Liver (tissue), 8 donors: ENCODE measurements at regions not wholly inside any gene's neighbourhood (a gene's known extent, or its start where the extent isn't known, plus 50 kb on each side); places are given as distances from the start of the nearest gene placed in this dataset.

Experiments
- DNase-seq: peaks from one replicate; pipeline ENCODE4 v3.0.0-alpha.2; 2017; ENCODE audit warnings: low spot score
- H3K27ac ChIP-seq, 2 donors: one replicate each; pipeline ENCODE4 v1.7.0; 2013; ENCODE audit warnings: inconsistent platforms in 2 of 2, low read length in 2 of 2, control low read depth in 1 of 2, low read depth in 1 of 2, mild to moderate bottlenecking in 1 of 2
- H3K27me3 ChIP-seq, 4 donors: one replicate each; pipeline versions ENCODE4 v1.6.1 to v1.7.0; 2013; ENCODE audit warnings: low read length in 3 of 4, inconsistent platforms in 1 of 4, mild to moderate bottlenecking in 1 of 4, moderate library complexity in 1 of 4; ENCODE audit not compliant: control insufficient read depth in 4 of 4, insufficient read depth in 4 of 4
- H3K36me3 ChIP-seq, 4 donors: one replicate each; pipeline versions ENCODE4 v1.6.1 to v1.7.0; 2013; ENCODE audit warnings: low read length in 3 of 4, mild to moderate bottlenecking in 3 of 4, low read depth in 1 of 4, moderate library complexity in 1 of 4; ENCODE audit not compliant: control insufficient read depth in 4 of 4, insufficient read depth in 3 of 4
- H3K4me1 ChIP-seq, 4 donors: one replicate each; pipeline versions ENCODE4 v1.6.1 to v1.7.0; 2013; ENCODE audit warnings: low read length in 3 of 4, mild to moderate bottlenecking in 3 of 4, moderate library complexity in 1 of 4; ENCODE audit not compliant: control insufficient read depth in 4 of 4, insufficient read depth in 4 of 4
- H3K4me3 ChIP-seq, 3 donors: one replicate each; pipeline versions ENCODE4 v1.6.1 to v1.7.0; 2013; ENCODE audit warnings: low read length in 3 of 3, control low read depth in 1 of 3, low read depth in 1 of 3, mild to moderate bottlenecking in 1 of 3
- H3K9ac ChIP-seq, 2 donors: one replicate each; pipeline ENCODE4 v1.7.0; 2013; ENCODE audit warnings: low read length in 2 of 2, mild to moderate bottlenecking in 2 of 2, moderate library complexity in 2 of 2, control low read depth in 1 of 2, low read depth in 1 of 2
- H3K9me3 ChIP-seq, 4 donors: one replicate each; pipeline versions ENCODE4 v1.6.1 to v1.7.0; 2013; ENCODE audit warnings: low read length in 3 of 4; ENCODE audit not compliant: control insufficient read depth in 4 of 4
- CTCF ChIP-seq: fragments of 150-350 bp; IDR thresholded peaks from 2 replicates; pipeline ENCODE4 v1.5.1; 2017; ENCODE audit warnings: improper control_type of control experiment, low read depth, low read length; ENCODE audit not compliant: missing input control
- EGR1 ChIP-seq, 2 donors: IDR thresholded peaks; 2 replicates each; pipeline ENCODE4 v1.6.1; 2016 to 2018; ENCODE audit warnings: antibody characterized with exemption in 2 of 2, low read depth in 2 of 2
- FOXA1 ChIP-seq: IDR thresholded peaks from 2 replicates; pipeline ENCODE4 v1.6.1; 2016; ENCODE audit warnings: antibody characterized with exemption
- FOXA2 ChIP-seq: IDR thresholded peaks from 2 replicates; pipeline ENCODE4 v1.6.1; 2016; ENCODE audit warnings: antibody characterized with exemption
- GABPA ChIP-seq, 2 donors: IDR thresholded peaks in 1 of 2; conservative IDR thresholded peaks in 1 of 2; 2 replicates each; pipeline ENCODE4 v1.6.1; 2016; ENCODE audit warnings: antibody characterized with exemption in 2 of 2, mild to moderate bottlenecking in 1 of 2, moderate library complexity in 1 of 2
- HNF4G ChIP-seq: IDR thresholded peaks from 2 replicates; pipeline ENCODE4 v1.6.1; 2016; ENCODE audit warnings: antibody characterized with exemption
- MAX ChIP-seq: IDR thresholded peaks from 2 replicates; pipeline ENCODE4 v1.6.1; 2016; ENCODE audit warnings: antibody characterized with exemption
- NR2F2 ChIP-seq: IDR thresholded peaks from 2 replicates; pipeline ENCODE4 v1.6.1; 2016; ENCODE audit warnings: antibody characterized with exemption
- RAD21 ChIP-seq, 2 donors: IDR thresholded peaks; 2 replicates each; pipeline ENCODE4 v1.6.1; 2016; ENCODE audit warnings: antibody characterized with exemption in 2 of 2, mild to moderate bottlenecking in 2 of 2
- RXRA ChIP-seq, 2 donors: IDR thresholded peaks; 2 replicates each; pipeline ENCODE4 v1.6.1; 2017 to 2018; ENCODE audit warnings: antibody characterized with exemption in 2 of 2, mild to moderate bottlenecking in 1 of 2
- SP1 ChIP-seq: IDR thresholded peaks from 2 replicates; pipeline ENCODE4 v1.6.1; 2018; ENCODE audit warnings: antibody characterized with exemption, mild to moderate bottlenecking
- TAF1 ChIP-seq: conservative IDR thresholded peaks from 2 replicates; pipeline ENCODE4 v1.6.1; 2016; ENCODE audit warnings: antibody characterized with exemption, mild to moderate bottlenecking
- YY1 ChIP-seq: IDR thresholded peaks from 2 replicates; pipeline ENCODE4 v1.6.1; 2016; ENCODE audit warnings: antibody characterized with exemption, mild to moderate bottlenecking
- WGBS: extraction: QIAGEN DNeasy Blood & Tissue Kit; methylation state at CpG from one replicate; pipeline ENCODE4 v1.1.7; 2013; 5-methylcytosine and 5-hydroxymethylcytosine counted together
- donor health status: healthy.
- donor health status: healthy.
- donor health status: healthy.
- donor health status: healthy.
- donor health status: healthy.

GRCh38 chr5:128913551-128913950 is 51.7 kb upstream of the SLC27A6 start:
- WGBS, result 82% methylated on average over 1 of the region's 1 CpG
- Histone ChIP-seq H3K9me3 (no peaks in the 10 kb centered on the region), H3K36me3 (no peaks in the 10 kb centered on the region), H3K27me3 (no peaks in the 10 kb centered on the region), H3K9ac (no peak overlapping the region), H3K4me3 (no peak overlapping the region), H3K4me1 (no peaks in the 10 kb centered on the region), H3K27ac (no peak overlapping the region)
- no peak for DNase-seq
- TF ChIP-seq NR2F2 (no peak), MAX (no peak), YY1 (no peak), FOXA1 (no peak), RXRA (IDR thresholded peaks at IDR 0.05) (no peak), CTCF (no peak), TAF1 (no peak), EGR1 (IDR thresholded peaks at IDR 0.05; ENCODE audit: low read depth in 2 of 2) (no peak), RAD21 (IDR thresholded peaks at IDR 0.05) (no peak), HNF4G (no peak), FOXA2 (no peak), GABPA (IDR thresholded peaks at IDR 0.05 in 1 of 2, conservative IDR thresholded peaks at IDR 0.05 in 1 of 2) (no peak), SP1 (no peak)
